ENCODE measurements at regions not wholly inside any gene's neighbourhood (a gene's known extent, or its start where the extent isn't known, plus 50 kb on each side); places are given as distances from the start of the nearest gene placed in this dataset.

DNA sequence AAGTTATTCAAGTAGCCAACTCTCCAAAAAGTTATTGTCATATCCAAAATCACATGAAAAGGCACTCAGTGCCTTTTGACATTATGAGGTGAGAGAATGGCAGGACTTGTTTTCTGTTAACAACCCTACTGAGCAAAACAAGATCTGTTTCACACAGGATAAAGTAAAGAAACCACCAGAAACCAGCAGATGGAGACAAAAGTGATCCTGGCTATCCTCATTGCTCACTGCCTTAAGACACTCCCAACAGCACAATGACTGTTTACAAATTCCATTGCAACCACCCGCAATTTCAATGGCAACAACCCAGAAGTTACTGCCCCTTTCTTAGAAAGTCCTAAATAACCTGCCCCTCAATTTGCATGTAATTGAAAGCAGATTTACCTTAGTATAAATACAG, 352.6 kb upstream of the NDN start:
- TF ChIP-seq, protein P1, sequence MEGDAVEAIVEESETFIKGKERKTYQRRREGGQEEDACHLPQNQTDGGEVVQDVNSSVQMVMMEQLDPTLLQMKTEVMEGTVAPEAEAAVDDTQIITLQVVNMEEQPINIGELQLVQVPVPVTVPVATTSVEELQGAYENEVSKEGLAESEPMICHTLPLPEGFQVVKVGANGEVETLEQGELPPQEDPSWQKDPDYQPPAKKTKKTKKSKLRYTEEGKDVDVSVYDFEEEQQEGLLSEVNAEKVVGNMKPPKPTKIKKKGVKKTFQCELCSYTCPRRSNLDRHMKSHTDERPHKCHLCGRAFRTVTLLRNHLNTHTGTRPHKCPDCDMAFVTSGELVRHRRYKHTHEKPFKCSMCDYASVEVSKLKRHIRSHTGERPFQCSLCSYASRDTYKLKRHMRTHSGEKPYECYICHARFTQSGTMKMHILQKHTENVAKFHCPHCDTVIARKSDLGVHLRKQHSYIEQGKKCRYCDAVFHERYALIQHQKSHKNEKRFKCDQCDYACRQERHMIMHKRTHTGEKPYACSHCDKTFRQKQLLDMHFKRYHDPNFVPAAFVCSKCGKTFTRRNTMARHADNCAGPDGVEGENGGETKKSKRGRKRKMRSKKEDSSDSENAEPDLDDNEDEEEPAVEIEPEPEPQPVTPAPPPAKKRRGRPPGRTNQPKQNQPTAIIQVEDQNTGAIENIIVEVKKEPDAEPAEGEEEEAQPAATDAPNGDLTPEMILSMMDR (IDR thresholded peaks at IDR 0.05; ENCODE audit: insufficient read depth, low read depth, low read length), result peak; percentile 9
- TF ChIP-seq EZH2 (IDR thresholded peaks at IDR 0.05; ENCODE audit: insufficient read depth, low read length), result no peak
